ENCODE measurements at regions not wholly inside any gene's neighbourhood (a gene's known extent, or its start where the extent isn't known, plus 50 kb on each side); places are given as distances from the start of the nearest gene placed in this dataset.
"Not testable (repeated sequence)": the region's sequence is repeated elsewhere in the genome, so short reads cannot be mapped to it uniquely, and the experiment has no call there.

DNA sequence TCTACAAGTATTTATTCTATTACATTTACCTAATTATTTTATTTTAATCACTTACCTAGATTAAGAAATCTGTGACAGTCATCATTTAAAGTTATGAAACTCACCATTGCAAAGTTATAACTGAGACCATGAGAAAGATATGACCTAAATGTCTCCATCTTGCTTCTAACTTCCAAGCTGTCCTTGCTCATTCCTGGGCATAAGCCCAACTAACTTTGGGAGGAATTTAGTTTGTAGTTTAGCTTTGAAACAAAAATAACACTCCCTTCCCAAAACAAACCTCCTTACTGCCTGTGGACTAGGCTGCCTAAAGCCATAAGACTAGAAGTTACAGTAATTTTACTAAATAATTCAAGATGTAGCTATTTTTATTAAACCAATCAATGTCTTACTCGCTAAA, 195.6 kb upstream of the RAI14 start:
- no peak for TF ChIP-seq ZNF274 (IDR thresholded peaks at IDR 0.05; ENCODE audit: low read depth, low read length)
- no peak overlapping the region for H3K4me3 ChIP-seq (ENCODE audit: low read length)

DNA sequence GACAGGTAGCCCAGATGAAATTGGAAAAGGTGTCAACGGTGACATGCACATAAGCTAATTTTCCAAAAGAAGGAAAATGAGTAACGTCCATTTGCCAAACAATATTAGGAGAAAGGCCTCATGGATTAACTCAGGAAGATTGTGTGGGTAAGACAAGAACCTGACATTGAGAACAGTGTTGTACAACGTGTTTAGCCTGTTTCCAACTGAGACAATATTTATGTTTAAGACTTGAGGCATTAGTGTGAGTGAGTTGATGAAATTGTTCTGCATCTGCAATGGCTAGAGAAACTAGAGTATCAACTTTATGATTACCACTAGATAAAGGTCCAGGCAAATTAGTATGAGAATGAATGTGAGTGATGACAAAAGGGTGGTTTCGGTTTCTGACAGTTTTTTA, 191.3 kb upstream of the RAI14 start:
- H3K4me3 ChIP-seq (ENCODE audit: low read length): no peak overlapping the region
- no peak for TF ChIP-seq ZNF274 (IDR thresholded peaks at IDR 0.05; ENCODE audit: low read depth, low read length)

DNA sequence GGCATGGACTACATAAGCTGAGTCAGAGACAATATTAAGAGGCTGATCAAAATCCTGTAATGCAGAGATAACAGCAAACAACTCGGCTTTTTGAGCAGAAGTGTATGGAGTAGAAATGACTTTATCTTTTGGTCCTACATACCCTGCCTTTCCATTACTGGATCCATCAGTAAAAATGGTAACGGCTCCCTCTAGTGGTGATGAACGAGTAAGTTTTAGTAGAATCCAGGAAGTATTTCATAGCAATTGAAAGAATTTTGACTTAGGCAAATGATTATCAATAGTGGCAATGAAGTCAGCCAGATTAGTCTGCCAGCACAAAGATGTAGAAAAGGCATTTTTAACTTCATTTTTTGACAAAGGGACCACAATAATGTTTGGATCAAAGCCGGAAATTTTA, 190.8 kb upstream of the RAI14 start:
- not testable (repeated sequence) for H3K4me3 ChIP-seq (ENCODE audit: low read length)

DNA sequence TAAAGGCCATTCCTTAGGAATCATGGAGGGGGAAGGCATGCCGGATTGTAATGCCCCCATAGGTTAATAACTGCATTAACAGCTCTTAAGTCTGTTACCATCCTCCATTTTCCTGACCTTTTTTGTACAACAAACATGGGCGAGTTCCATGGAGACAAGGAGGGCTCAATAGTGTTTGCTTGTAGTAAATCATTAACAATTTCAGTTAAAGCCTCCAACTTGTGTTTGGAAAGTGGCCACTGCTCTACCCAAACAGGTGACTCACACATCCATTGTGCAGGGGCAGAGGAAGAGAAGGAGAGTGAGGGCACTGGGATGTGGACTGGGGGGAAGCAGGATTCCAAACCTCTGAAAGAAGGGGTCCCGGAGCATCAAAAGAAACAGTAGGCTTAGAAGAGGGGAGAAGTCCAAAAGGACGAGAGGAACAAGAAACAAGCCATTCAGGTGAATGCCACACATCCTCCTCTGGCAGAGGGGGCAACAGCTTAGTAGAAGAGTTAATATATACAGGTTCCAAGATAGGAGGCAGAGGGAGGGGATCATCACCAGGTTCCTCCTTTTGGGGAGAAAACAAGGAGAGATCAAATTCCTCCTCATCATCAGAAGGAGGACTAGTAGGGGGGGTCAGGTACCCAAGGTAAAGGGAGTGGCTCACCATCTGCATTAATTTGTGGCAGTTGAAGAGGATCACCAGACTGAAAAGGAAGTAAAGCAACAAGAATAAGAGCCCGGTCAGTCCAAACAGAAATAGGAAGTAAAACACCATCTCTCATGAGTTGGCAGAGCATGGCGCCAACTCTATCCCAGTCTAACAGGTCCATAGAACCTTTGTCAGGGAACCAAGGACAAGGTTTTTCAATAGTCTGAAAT, 189.4 kb upstream of the RAI14 start:
- not testable (repeated sequence) for H3K4me3 ChIP-seq (ENCODE audit: low read length)

DNA sequence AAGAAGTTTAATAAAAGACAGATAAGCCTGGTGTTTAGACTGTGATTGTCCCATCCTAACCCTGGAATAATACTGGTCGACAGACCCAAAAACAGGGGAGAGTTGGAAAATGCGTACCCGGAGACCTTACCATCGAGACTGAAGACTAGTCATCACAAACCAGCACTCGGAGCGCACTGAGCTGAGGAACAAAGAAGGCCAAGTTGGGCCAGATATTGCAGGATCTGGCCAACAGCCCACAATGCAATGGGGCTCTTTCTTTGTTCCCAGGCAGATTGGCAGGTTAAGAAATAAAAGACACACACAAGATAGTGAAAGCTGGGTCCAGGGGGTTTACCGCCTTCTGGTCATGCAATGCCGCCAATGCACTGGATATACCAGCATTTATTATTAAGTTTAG, 188.7 kb upstream of the RAI14 start:
- no peak overlapping the region for H3K4me3 ChIP-seq (ENCODE audit: low read length)
- no peak for TF ChIP-seq ZNF274 (IDR thresholded peaks at IDR 0.05; ENCODE audit: low read depth, low read length)

DNA sequence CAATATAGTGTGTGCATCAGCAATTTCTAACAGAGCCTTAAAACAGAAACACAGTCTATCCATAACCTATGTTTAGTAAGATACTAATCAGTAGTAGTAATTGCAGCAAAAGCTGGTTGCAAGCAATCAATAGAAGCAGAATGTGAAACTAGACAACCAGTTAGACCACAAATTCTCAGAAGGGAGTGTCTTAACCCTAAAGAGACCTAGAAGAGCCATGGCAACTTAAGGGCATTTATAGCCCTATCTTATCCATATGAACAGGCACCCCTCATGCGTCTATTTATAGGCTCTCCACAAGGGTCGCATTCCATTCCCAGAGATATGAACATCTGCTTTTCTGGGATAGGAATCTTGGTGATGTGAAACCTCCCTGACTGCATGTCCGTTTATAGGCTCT, 188.1 kb upstream of the RAI14 start:
- H3K4me3 ChIP-seq (ENCODE audit: low read length): not testable (repeated sequence)

DNA sequence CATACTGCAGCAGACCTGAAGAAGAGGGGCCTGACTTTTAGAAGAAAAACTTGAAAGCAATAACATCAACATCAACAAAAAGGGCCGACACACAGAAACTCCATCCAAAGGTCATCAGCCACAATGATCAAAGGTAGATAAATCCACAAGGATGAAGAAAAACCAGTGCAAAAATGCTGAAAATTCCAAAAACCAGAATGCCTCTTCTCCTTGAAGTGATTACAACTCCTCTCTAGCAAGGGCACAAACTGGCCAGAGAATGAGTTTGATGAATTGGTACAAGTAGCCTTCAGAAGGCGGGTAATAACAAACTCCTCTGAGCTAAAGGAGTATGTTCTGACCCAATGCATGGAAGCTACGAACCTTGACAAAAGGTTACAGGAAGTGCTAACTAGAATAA, 186.2 kb upstream of the RAI14 start:
- no peak for TF ChIP-seq ZNF274 (IDR thresholded peaks at IDR 0.05; ENCODE audit: low read depth, low read length)
- H3K4me3 ChIP-seq (ENCODE audit: low read length): no peak overlapping the region

DNA sequence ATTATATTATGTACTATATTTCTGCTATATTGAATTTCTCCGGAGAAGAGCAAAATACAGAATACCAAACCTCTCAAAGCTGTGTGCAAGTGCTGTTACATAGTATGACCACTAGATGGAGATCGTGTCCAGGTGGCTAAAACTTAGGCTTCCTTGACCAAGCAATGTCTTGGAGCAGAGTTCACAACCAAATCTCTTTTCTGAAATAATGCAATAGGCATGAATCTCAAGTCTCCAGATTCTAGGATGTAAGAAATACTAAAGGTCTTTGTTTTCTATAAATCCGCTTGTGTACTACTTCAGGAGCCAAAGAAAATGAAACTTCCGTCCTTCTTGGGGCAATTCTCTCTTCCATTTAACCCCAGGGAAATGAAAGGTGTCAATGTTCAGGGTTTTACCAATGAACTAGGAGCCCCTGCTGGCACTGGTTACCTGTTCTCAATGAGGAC, 181.5 kb upstream of the RAI14 start:
- no peak for TF ChIP-seq ZNF274 (IDR thresholded peaks at IDR 0.05; ENCODE audit: low read depth, low read length)
- H3K4me3 ChIP-seq (ENCODE audit: low read length): no peak overlapping the region

DNA sequence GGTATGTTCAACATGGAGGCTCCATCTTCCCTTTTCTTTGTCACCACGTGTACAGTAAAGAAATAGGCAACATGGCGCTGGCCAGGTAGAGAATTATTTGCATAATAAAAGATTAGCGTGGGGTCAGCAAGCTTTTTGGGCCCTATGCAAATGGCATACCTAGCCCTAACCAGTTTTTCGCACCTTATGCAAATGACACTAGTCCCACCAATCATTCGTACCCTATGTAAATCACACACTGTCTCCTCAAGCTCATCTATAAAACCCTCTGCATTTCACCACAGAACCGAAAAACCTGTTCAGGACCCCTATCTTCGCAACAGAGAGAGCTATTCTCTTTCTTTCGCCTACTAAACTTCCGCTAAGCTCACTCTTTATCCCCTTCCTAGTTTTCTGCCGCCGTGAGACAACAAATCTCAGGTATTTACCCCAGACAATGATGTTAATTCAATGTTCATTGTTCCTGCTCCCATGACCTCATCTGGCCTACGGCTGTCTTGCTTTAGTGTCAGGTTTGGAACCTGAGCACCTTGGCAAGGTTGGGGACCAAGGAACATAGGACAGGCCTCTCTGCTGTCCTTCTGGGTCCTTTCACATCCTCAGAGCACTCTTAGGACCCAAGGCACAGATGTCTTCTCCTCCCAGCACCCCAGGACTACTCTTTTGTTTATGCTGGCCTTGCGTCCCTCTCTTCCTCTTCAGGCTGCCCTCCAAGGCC, 180.7 kb upstream of the RAI14 start:
- no peak for TF ChIP-seq ZNF274 (IDR thresholded peaks at IDR 0.05; ENCODE audit: low read depth, low read length)
- H3K4me3 ChIP-seq (ENCODE audit: low read length): no peak overlapping the region

DNA sequence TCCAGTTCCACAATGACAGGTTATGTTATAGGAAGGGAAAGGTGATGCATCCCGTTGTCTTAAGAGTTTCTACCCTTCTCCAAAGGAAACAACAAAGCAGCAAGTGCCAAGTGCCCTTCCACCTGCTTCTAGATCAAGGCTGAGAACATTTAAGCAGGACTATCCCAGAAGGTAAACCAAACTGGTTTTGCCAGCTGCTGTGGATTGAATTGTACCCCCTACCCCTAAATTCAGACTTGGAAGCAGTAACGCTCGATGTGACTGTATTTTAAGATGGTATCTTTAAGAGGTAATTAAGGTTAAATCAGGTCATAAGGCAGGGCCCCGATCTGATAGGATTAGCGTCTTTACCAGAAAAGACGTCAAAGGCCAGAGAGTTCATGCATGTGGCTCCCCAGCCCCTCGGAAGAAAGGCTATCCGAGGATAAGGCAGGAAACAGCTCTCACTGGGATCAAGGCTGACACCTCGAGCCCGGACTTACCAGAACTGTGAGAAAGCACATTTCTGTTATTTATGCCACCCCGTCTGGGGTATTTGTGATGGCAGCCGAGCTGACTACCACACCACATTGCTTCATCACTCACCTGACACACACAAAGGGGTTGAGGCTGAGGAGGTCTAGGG, 179.1 kb upstream of the RAI14 start:
- TF ChIP-seq ZNF274 (IDR thresholded peaks at IDR 0.05; ENCODE audit: low read depth, low read length): no peak
- H3K4me3 ChIP-seq (ENCODE audit: low read length): no peak overlapping the region

DNA sequence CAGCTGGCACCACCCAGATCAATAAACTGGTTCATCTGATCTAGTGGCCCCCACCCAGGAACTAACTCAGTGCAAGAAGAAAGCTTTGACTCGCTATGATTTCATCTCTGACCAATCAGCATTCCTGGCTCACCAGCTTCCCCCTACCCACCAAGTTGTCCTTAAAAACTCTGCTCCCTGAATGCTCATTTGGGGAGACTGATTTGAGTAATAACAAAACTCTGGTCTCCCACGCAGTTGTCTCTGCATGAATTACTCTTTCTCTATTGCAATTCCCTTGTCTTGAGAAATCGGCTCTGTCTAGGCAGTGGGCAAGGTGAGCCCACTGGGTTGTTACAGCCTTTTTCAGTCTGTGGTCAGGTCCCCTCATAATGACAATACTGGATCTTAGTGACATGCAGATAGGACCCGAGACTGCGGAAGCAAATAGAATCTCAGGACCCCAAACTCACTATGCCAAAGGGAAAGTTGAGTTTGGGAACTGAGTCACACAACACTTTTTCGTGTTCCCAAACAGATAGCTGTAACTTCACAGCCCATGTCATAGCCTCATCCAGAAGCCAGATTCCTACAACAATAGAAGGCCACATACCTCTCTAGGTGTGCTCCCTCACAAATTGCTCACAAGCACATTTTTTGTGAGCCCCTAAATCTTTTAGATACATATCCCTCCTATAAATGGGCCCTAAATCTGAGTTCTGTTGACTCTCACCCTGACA, 175.2 kb upstream of the RAI14 start:
- no peak for TF ChIP-seq ZNF274 (IDR thresholded peaks at IDR 0.05; ENCODE audit: low read depth, low read length)
- no peak overlapping the region for H3K4me3 ChIP-seq (ENCODE audit: low read length)

DNA sequence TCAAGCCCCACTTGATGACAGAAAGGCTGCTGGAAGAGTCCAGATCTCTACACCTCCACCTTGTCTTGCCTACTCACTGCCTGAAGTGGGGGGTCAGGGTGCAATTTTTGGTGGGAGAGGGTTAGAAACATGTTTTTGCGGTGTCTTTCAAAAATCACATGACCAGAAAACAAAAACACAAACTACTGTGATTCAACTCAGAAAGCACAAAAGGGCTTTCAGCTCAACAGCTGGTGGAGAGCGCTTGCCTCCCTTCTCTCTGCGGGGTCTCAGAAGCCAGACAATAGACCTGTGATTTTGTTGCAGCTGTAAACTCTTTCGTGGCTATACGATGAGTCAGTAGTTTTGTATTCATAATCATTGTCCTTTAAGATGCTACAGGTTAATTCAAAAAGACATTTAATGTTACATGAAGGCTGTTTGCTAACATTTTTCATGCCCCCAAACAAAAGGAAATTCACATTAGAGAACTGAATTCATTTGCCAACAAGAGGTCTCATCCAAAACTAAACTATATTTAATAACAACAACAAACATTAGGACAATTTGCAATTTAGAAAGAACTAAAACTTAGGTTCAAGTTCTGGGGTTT, 172.6 kb upstream of the RAI14 start:
- no peak for TF ChIP-seq ZNF274 (IDR thresholded peaks at IDR 0.05; ENCODE audit: low read depth, low read length)
- no peak overlapping the region for H3K4me3 ChIP-seq (ENCODE audit: low read length)

DNA sequence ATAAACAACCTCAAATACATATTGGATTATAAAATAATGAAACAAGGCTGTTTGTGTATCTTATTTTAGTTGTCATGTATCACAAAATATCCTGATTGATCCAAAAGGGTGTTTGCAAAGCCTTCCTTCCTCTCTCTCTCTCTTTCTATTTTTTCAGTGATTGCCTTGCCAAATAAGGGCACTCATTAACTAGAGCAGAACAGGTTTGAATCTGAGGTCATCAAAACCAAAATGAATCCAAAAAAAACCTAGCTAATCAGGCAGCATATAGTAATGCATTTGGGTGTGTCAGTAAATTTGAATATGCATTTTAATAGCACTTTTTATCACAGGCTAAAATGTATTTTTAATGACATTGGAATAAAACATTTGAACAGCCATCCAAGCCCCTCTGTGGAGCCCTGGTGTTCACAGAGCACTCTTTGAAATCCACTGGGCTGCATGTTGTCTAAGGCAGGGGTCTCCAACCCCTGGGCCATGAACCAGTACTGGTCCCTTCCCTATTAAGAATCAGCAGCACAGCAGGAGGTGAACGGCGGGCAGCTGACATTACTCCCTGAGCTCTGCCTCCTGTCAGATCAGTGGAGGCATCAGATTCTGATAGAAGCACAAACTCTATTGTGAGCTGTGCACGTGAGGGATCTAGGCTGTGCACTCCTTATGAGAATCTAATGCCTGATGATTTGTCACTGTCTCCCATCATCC, 171.8 kb upstream of the RAI14 start:
- no peak overlapping the region for H3K4me3 ChIP-seq (ENCODE audit: low read length)
- TF ChIP-seq ZNF274 (IDR thresholded peaks at IDR 0.05; ENCODE audit: low read depth, low read length): no peak

DNA sequence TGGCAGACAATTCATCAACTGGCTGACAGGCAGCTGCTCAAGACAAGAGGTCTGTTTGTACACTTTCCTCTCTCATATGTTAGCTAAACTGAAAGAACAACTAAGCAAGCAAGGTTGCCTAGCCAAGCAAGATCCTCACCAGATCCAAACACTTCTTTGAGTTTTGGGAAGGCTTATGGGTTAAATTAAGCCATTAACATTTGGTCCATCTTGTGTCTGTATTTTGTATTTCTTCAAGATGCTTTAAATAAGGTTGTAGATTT, 170.4 kb upstream of the RAI14 start:
- no peak for TF ChIP-seq ZNF274 (IDR thresholded peaks at IDR 0.05; ENCODE audit: low read depth, low read length)
- no peak overlapping the region for H3K4me3 ChIP-seq (ENCODE audit: low read length)
